Caco-2 (cell line): ENCODE measurements at regions not wholly inside any gene's neighbourhood (a gene's known extent, or its start where the extent isn't known, plus 50 kb on each side); places are given as distances from the start of the nearest gene placed in this dataset.

Source experiments
- BruUV-seq: library from RNA; stranded (reverse); fragments of 400-500 nt; replicated peaks from 2 replicates; lab custom pipeline; 2021; lab: Mats Ljungman, UMichigan
- CTCF ChIA-PET: fragments of 300-600 bp; sonication (Branson Sonifier 250); formaldehyde crosslinking; loops from one replicate; lab custom pipeline; 2022; ENCODE audit warnings: antibody characterized with exemption; lab: Charles Lee
- POLR2A ChIA-PET: fragments of 300-600 bp; sonication (Branson Sonifier 250); formaldehyde crosslinking; loops from one replicate; lab custom pipeline; 2022; ENCODE audit warnings: antibody characterized with exemption; lab: Charles Lee
- DNase-seq, 2 experiments: peaks; one replicate each; pipeline versions ENCODE4 v3.0.0 to v3.0.0-alpha.2; 2020 to 2022
- H3K27me3 ChIP-seq: replicated peaks from 2 replicates; pipeline ENCODE4 v1.6.0; 2011; ENCODE audit warnings: low read length; ENCODE audit not compliant: control insufficient read depth, insufficient read depth
- H3K36me3 ChIP-seq: 2 replicates; pipeline ENCODE4 v1.5.1; 2011; ENCODE audit warnings: low read length; ENCODE audit not compliant: control insufficient read depth, insufficient read depth
- H3K4me1 ChIP-seq: fragments of 250-450 bp; sonication (Bioruptor Pico); 2 replicates; pipeline ENCODE4 v1.5.1; 2020; ENCODE audit warnings: mild to moderate bottlenecking
- H3K4me3 ChIP-seq: 2 replicates; pipeline ENCODE4 v1.5.1; 2011; ENCODE audit warnings: low read depth, mild to moderate bottlenecking, control low read depth, low read length
- H3K9me3 ChIP-seq: fragments of 250-450 bp; sonication (Bioruptor Pico); 2 replicates; pipeline ENCODE4 v1.5.1; 2020; ENCODE audit warnings: mild to moderate bottlenecking, moderate library complexity
- H3K27ac Mint-ChIP-seq: one replicate; pipeline ENCODE4 v1.8.0; 2022; ENCODE audit warnings: mixed read lengths; ENCODE audit not compliant: unreplicated experiment
- H3K27me3 Mint-ChIP-seq: one replicate; pipeline ENCODE4 v1.8.0; 2022; ENCODE audit warnings: mixed read lengths; ENCODE audit not compliant: insufficient read depth, unreplicated experiment
- H3K36me3 Mint-ChIP-seq: one replicate; pipeline ENCODE4 v1.8.0; 2022; ENCODE audit warnings: mild to moderate bottlenecking, mixed read lengths; ENCODE audit not compliant: insufficient read depth, unreplicated experiment
- H3K4me1 Mint-ChIP-seq: one replicate; pipeline ENCODE4 v1.8.0; 2022; ENCODE audit warnings: low read depth, mixed read lengths; ENCODE audit not compliant: unreplicated experiment
- H3K4me3 Mint-ChIP-seq: one replicate; pipeline ENCODE4 v1.8.0; 2022; ENCODE audit warnings: mild to moderate bottlenecking, moderate library complexity, mixed read lengths; ENCODE audit not compliant: unreplicated experiment
- H3K9me3 Mint-ChIP-seq: one replicate; pipeline ENCODE4 v1.8.0; 2022; ENCODE audit warnings: mixed read lengths; ENCODE audit not compliant: unreplicated experiment
- CTCF ChIP-seq, 2 experiments: fragments of 200-600 bp in 1 of 2; IDR thresholded peaks; 1 replicate in 1 of 2; 2 replicates in 1 of 2; pipeline versions ENCODE4 v1.5.1 to v1.8.0; 2011 to 2022; ENCODE audit warnings: antibody characterized with exemption in 1 of 2, control low read depth in 1 of 2, inconsistent platforms in 1 of 2, low read depth in 1 of 2, low read length in 1 of 2, mild to moderate bottlenecking in 1 of 2, moderate library complexity in 1 of 2; ENCODE audit not compliant: insufficient read depth in 1 of 2, severe bottlenecking in 1 of 2, unreplicated experiment in 1 of 2
- intact Hi-C: fragments of 100-400 bp; cut with micrococcal nuclease; formaldehyde crosslinking; loops from one replicate; pipeline ENCODE4 v1.10.0; 2022; ENCODE audit not compliant: unreplicated experiment

GRCh38 chr10:55200020-55200419 is 399.0 kb upstream of the PCDH15 start:
- Mint-ChIP-seq H3K27ac (no peak overlapping the region), H3K9me3 (peaks cover 19% of the 10 kb centered on the region), H3K4me1 (no peaks in the 10 kb centered on the region), H3K36me3 (no peaks in the 10 kb centered on the region), H3K4me3 (no peak overlapping the region), H3K27me3 (no peaks in the 10 kb centered on the region)
- POLR2A ChIA-PET = no interaction called here
- BruUV-seq = no TSS peak
- intact Hi-C loops = no loop called here
- H3K9me3 ChIP-seq = no peaks in the 10 kb centered on the region
- no peak for TF ChIP-seq CTCF (IDR thresholded peaks at IDR 0.05; ENCODE audit: insufficient read depth in 1 of 2, low read depth in 1 of 2, low read length in 1 of 2, severe bottlenecking in 1 of 2, unreplicated experiment in 1 of 2)
- DNase-seq = no peak
- no peaks in the 10 kb centered on the region for H3K27me3 ChIP-seq
- CTCF ChIA-PET = no interaction called here
- H3K4me1 ChIP-seq = no peaks in the 10 kb centered on the region
- H3K4me3 ChIP-seq = no peak overlapping the region
- H3K36me3 ChIP-seq = no peaks in the 10 kb centered on the region

- Histone ChIP-seq H3K27me3 (no peaks in the 10 kb centered on the region), H3K4me1 (peaks cover 12% of the 10 kb centered on the region), H3K4me3 (no peak overlapping the region), H3K36me3 (no peaks in the 10 kb centered on the region), H3K9me3 (no peaks in the 10 kb centered on the region)
- no TSS peak for BruUV-seq
- DNase-seq = no peak
- no peak overlapping the region for H3K27ac Mint-ChIP-seq
- ChIA-PET CTCF (no interaction called here), POLR2A (no interaction called here)
- intact Hi-C loops = no loop called here
- no peaks in the 10 kb centered on the region for H3K9me3 Mint-ChIP-seq
- peaks cover 5% of the 10 kb centered on the region for H3K4me1 Mint-ChIP-seq
- TF ChIP-seq CTCF (IDR thresholded peaks at IDR 0.05; ENCODE audit: insufficient read depth in 1 of 2, low read depth in 1 of 2, low read length in 1 of 2, severe bottlenecking in 1 of 2, unreplicated experiment in 1 of 2) = no peak
- no peaks in the 10 kb centered on the region for H3K36me3 Mint-ChIP-seq
- H3K27me3 Mint-ChIP-seq = no peaks in the 10 kb centered on the region
- H3K4me3 Mint-ChIP-seq = no peak overlapping the region
These were observed 390.3 kb upstream of the PCDH15 start for GRCh38 chr10:55191236-55191860.

GRCh38 chr10:55183993-55184392 is 383.0 kb upstream of the PCDH15 start:
- no peaks in the 10 kb centered on the region for H3K27me3 Mint-ChIP-seq
- H3K36me3 Mint-ChIP-seq = no peaks in the 10 kb centered on the region
- H3K27ac Mint-ChIP-seq = no peak overlapping the region
- POLR2A ChIA-PET = no interaction called here
- CTCF ChIA-PET = no interaction called here
- no peaks in the 10 kb centered on the region for H3K4me1 ChIP-seq
- DNase-seq = no peak
- H3K27me3 ChIP-seq = no peaks in the 10 kb centered on the region
- no peaks in the 10 kb centered on the region for H3K4me1 Mint-ChIP-seq
- no peaks in the 10 kb centered on the region for H3K36me3 ChIP-seq
- no TSS peak for BruUV-seq
- no peak overlapping the region for H3K4me3 ChIP-seq
- intact Hi-C loops = no loop called here
- H3K9me3 Mint-ChIP-seq = no peaks in the 10 kb centered on the region
- no peak overlapping the region for H3K4me3 Mint-ChIP-seq
- no peaks in the 10 kb centered on the region for H3K9me3 ChIP-seq
- no peak for TF ChIP-seq CTCF (IDR thresholded peaks at IDR 0.05; ENCODE audit: insufficient read depth in 1 of 2, low read depth in 1 of 2, low read length in 1 of 2, severe bottlenecking in 1 of 2, unreplicated experiment in 1 of 2)
